ENCODE measurements at regions not wholly inside any gene's neighbourhood (a gene's known extent, or its start where the extent isn't known, plus 50 kb on each side); places are given as distances from the start of the nearest gene placed in this dataset.
"Not testable (repeated sequence)": the region's sequence is repeated elsewhere in the genome, so short reads cannot be mapped to it uniquely, and the experiment has no call there.

DNA sequence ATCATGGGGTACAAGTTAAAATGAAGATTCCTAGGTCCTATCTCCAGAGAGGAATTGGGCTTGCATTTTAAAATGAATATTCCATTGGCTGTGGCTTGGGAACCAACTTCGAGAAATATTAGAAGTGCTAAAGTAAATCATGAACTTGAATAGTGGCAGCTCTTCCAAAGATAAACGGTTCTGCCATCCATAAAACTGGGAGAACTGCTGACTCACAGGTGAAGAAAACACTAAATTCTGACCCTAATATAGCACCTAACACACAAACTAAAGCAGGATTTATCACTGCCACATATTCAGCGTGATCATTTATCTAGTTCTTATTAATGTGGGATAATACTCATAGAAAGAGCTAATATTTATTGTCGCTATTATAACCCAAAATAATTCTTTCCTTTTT, 508.1 kb upstream of the ID4 start:
- no peak for DNase-seq (ENCODE audit: low spot score)

DNA sequence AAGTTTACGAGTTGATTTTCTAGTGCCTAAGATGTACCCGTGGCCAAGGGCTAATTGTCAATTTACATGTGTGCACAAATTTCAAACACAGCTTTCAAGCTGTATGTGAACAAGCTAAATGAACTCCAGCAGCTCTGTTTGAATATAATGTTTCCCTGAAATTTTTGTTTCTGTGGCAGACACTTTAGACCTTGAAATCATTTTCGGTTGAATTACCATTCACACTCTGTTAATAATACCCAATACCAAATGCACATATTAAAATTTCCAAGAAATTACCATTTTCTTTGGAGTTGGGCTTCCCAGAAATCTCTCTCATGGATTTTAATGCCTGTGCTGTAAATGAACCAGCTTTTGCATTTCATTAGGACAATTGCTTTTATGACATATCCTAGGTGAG, 506.1 kb upstream of the ID4 start:
- no peak for DNase-seq (ENCODE audit: low spot score)

DNA sequence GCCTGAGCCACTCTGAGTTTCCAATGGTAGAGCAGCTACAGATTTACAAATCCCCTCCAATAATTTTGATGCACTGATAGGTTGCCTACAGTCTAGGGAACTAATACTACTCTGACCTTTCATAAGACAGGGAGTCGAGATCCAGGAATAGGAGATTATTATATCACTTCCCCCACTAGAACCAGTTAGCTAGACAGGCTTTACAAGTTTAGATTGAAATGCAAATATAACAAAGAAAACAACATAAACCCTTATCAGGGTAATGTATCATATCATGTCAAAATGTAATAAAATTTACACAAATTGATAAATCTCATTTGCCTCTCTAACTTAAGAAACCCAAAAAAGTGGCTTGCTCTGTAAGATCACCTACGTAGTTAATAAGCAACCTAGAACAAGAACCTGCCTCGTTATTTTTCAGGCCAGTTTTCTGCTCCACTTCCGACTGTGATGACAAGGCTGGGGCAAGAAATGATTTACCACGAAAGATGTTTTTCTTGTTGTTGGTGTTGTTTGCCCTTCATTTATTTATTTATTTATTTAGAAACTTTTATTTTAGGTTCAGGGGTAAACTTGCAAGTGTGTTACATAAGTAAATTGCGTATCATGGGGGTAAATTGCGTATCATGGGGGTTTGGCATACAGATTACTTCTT, 504.2 kb upstream of the ID4 start:
- DNase-seq (ENCODE audit: low spot score): no peak

DNA sequence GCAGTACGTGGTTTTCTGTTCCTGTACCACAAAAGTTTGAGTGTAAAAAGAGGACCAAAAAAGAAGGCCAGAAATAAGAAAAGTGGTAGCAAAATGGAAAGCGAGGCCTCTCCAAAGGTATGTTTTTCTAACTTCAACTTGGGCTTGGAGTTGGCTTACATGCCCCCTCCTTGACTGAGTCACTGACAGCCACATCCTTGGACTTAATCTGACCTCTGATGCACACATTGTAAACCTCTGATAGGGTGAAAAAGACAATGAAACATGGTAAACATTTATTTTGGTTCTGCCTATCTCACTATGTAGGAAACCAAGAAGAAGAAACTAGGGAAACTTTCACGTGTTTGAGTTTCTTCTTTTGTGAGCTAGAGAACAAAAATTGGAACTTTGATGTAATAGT, 503.2 kb upstream of the ID4 start:
- no peak for DNase-seq (ENCODE audit: low spot score)

DNA sequence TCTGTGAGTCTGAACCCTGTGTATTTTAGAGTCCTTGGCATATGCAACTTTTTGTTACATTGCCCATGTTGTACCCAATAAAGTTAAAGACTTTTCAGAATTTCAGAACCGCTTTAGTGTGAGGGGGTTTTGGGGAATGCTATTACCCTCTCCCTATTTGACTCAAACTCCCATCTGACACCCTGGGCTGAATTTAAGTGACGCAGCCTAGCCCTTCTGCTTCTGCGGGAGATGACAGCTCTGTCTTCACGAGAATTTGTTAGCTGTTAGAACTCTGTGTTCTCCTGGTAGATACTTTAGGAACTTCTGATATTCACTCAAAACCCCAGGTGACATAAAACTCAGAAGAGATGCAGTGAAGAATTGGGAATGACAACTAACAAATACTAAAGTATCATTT, 500.6 kb upstream of the ID4 start:
- DNase-seq (ENCODE audit: low spot score): no peak

DNA sequence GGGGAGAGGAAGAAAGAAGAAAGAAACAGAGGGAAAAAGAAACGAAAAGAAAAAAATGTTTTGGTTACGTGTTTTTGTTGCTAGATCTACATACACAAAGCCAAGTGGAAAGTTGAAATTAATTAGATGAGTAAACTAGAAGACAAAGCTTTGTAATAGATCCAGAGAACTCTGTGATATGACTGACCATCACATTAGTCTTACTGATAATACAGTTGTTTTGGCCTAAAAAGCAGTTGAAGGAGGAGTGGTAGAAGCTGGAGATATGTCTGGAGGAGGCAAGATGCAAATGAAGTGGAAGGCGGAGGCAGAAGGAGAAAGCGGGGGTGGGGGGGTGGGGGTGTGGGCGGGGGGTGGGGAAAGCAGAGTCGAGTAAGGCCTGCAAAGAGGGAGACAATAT, 500.1 kb upstream of the ID4 start:
- DNase-seq (ENCODE audit: low spot score): no peak

DNA sequence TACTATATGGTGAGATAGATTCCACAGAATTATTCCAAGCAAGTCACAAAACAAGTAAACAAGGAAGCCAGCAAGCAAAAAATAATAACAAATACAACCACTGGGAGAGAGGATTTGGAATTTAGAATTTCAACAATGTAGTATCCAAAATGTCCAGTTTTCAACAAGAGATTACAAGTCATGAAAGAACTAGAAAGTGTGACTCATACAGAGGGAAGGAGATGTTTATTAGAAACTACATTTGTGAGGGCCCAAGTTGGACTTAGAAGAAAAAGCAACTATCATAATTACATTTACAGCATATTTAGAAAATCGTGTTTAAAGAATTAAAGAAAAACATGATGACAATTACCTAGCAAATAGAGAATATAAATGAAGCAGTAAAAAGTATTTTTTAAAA, 494.6 kb upstream of the ID4 start:
- DNase-seq (ENCODE audit: low spot score): no peak

DNA sequence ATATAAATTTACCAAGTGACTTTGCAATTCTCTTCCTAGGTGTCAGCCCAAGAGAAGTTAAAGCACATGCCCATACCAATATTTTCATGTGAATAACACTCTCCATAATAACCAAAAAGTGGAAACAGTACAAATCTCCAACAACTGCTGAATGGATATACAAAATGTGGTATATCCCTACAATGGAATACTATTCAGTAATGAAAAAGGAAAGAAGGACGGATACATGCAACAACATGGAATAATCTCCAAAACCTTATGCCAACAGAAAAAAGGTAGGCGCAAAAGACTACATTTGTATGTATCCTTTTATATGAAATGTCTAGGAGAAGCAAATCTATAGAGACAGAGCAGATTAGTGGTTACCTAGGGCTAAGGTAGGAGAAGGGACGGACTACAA, 487.7 kb upstream of the ID4 start:
- DNase-seq (ENCODE audit: low spot score): no peak

DNA sequence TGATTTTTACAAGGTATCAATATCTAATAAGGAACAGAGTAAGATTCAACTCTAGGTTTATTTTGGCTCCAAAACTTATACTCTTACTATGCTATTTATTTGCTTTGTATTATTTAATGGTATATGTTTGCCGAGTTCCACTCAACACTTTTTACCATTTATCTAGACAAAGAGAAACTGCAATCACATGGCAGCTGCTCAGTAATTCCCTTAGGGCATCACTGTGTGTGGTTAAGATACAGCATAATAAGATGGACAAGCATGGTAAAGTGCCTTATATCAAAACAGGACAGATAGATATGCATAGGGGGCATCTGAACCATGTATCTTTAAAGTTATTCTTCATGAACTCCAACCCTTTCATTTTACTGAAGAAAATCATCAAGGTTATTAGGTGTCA, 483.0 kb upstream of the ID4 start:
- DNase-seq (ENCODE audit: low spot score): no peak

DNA sequence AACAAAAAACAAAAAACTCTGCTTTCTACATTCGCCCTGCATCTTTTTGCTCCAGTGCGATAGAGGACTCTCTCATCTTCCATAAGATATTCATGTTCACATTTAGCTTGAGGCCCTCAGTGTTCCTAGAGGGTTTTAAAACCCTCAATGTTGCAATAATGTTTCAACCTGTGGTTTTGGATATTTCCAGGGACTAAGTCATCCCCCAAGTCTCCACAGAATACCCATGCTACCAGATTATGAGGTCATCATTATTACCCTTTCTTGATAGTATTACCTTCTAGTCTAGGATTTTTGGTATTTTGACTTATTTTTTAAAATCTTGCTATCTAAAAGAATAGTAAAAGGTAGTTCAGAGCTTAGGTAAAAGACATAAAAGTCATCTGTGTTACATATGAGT, 480.5 kb upstream of the ID4 start:
- no peak for DNase-seq (ENCODE audit: low spot score)

DNA sequence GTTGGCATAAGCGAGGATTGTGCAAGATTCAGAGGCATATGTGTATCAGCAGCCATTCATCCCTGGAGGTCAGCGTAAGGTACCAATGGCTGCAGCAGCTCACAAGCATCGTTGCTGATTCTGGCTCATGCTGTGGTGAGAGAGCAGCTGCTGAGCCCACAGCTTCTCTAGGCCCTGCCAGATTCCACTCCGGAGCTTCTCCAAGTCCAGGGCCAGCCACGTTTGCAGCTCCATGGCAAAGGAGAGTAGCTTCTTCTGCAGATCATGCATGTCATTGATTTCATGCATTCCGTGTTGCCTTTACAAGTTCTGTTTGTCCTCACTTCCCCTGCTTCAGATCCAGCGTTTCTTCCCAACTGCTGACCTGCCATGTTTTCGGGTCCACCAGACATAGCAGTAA, 474.8 kb upstream of the ID4 start:
- DNase-seq (ENCODE audit: low spot score): no peak

DNA sequence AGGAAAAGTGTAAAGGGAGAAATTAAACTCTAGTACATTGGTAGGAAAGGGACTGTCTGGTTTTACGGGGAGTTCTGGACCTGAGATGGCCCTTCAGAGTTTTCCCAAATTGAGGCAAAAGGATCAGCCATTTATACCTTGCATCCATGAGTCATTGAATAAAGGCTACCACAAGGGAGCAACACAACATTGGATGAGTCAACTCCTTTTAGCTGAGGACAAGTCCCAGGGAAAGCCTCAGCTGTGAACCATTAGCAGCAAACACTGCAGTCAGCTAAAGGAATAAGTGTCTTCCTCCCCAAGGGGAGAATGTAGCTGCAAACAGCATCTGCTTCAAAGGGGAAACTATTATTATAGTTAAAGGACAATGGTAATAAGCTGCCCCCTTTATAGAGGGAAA, 468.7 kb upstream of the ID4 start:
- no peak for DNase-seq (ENCODE audit: low spot score)

DNA sequence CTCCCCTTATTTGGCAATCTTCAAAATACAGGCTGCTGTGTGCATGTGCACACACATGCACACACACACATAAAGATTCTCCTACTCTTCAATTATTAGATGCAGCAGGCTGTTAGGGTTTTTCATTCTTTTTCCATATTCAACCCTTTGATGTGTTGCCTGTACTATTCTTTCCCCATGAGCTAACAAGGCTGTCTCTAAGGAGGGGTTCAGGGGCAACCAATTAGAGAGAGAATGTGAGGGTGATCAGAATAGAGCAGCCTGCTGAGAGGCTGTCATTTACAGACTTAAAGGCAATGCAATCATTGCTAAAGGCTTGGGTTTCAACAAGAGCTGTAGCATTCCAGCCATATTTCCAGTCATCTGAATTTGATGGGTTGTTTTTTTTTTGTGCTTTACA, 467.4 kb upstream of the ID4 start:
- no peak for DNase-seq (ENCODE audit: low spot score)

DNA sequence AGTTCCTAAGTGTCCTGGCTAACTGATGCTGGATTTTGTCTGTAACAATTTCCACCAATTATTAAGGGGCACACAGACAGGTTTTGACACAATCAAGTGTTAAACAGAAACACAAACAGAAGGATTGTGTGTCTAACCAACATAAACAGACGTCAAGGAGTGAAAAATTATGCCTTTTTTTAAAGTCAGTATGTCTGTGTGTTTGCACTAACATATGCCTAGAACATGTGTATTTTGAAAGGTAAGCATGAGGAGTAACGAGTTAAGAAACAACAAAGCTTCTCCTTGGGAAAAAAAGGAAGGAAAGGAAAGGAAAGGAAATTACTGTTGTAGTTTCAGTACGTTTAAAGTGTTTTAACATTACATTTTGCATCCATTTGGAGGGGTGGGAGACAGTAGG, 466.3 kb upstream of the ID4 start:
- no peak for DNase-seq (ENCODE audit: low spot score)

DNA sequence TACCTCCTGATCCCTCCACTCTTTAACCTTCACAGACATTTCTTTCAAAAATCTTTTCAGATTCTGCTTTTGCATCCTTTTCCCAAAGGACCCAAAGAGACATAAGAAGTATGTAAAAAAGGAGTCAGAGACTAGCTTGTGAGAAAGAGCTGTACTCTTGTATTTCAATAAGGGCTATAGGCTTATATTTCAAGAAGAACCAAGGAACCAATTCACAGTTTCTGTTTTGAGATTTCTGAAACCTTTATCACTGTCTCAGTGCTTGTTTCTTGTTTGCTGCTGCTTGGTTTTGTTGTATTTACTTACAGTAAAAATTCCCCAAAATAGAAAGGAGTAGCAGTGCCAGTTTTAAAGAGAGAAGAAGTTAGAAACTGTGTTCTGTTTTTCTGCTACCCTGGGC, 461.6 kb upstream of the ID4 start:
- no peak for DNase-seq (ENCODE audit: low spot score)

DNA sequence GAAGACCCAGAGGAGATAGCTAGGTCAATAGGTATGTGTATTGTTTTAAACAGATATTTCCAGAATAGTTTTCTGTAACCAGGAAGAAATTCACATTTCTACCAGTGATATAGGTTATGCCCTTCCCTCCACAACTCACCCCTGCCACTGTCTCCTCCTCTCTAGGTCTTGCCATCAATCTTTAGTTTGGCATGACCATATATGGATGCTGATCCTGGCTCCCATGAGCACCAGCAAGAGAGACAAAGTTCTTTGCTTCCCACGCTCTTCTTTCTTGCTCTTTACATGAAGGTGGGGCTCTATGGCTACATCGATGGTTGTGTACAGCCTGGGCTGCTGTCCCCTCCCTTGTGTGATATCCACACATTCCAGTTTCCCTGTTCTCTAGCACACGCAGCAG, 459.4 kb upstream of the ID4 start:
- DNase-seq (ENCODE audit: low spot score): no peak

DNA sequence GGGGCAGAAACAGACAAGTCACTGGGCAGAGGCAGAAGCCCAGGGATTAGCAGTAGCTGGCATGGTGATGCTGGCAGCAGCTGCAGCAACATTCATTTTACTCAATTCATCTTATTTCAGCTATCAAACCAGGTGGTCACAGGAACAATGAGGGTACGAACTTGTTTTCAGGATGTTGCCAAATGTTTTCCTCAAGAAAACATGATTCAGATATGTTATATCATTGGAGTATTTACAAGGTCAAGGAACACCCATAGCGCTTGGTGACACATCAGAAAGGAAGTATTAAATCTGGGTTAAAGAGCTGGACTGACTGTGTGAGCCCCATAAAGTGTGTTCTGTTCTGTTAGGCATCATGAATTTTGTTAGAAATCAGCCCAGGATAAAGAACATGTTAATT, 456.9 kb upstream of the ID4 start:
- no peak for DNase-seq (ENCODE audit: low spot score)

DNA sequence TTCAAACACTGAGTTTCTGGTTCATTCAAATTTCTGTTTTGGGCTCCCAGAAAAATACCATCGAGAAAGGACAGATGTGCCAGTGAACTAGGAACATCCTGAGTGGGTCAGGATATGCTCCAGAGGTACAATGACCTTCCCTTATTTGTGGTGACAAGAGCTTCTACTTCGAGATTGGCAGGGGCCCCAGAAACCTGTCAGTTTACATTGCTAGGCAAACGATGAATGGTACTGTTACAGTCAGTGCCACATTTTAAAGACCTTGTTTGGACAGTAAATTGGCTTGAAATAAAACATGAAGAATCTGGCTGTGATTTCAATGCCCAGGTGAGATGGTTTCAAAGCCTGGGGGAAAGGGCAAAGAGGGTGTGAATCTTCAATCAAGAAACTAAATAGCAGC, 454.5 kb upstream of the ID4 start:
- DNase-seq (ENCODE audit: low spot score): no peak

DNA sequence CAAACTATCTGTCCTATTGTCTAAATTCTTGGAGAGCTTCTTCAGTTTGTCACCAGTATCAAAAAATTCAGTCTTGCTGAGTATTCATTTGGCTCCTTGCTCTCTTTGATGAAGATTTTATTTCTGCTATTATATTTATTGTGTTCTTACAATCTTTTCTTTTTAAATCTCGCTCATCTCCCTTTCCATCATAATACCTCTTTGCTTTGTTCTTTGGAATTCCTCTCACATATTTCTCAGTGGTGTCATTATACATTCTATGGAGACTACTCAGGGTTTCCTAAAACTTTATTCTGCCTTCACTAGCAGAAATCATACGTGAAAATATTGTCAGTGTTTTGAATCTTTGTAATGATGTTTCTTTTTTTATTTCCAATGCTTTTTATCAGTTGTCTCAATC, 445.2 kb upstream of the ID4 start:
- no peak for DNase-seq (ENCODE audit: low spot score)

DNA sequence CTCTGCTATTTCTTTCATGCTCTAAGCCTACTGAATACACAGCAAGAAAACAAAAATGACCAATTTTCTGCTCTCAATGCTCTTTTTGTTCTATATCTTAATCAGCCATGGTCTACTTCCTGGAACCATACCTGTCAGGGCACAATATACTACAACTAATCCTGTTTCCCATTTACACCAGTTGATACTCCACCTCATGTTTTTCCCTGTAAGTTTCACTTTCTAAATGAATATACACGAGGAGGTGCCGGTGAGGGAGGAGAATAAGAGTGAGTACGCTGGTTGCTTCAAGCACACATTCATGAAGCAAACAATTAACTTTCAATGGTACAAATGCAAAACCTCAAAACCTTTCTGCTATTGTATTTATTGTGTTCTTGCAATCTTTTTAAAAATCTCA, 443.1 kb upstream of the ID4 start:
- no peak for DNase-seq (ENCODE audit: low spot score)

DNA sequence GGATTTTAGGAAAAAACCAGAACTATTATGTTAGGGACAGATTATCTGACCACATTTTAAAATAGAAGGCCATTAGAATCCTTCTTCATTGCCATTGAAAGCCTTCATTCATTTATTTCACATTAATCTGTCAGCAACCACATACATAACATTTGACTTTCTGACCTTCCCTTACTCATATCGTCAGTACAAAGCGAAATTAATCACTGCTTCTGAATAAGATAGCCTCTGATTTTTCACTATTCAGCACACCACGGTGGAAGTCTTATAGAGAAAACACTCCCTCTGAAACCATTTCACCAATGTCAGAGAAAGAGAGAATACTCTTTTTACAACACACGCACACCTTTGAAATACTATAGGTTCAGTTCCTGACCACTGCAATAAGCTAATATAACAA, 442.5 kb upstream of the ID4 start:
- DNase-seq (ENCODE audit: low spot score): no peak

DNA sequence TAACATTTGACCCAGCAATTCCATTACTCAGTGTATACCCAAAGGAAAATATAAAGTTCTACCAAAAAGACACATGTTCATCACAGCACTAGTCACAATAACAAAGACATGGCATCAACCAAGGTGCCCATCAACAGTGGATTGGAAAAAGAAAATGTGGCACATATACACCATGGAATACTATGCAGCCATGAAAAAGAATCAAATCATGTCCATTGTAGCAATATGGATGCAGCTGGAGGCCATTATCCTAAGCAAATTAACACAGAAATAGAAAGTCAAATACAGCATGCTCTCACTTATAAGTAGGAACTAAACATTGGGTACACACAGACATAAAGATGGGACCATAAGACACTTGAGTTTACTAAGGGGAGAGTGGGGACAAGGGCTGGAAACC, 441.9 kb upstream of the ID4 start:
- DNase-seq (ENCODE audit: low spot score): no peak

DNA sequence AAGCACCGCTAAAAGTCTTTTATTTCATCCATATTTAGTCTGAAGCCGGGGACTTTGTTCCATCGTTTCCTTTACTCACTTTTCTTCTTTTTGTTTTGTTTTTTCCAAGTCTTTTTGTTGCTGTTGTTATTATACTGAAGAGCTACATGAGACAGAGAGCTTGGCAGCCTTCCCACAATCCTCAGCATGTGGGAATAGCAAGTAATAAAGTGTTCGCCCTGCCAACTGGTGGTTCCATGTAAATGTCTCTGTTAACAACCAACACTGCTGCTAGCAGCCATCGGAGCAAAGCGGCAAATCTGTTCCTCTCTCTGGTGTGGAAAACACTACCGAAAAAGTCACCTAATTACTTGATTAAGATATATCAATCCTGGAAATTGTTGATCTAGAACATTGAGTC, 437.8 kb upstream of the ID4 start:
- no peak for DNase-seq (ENCODE audit: low spot score)

DNA sequence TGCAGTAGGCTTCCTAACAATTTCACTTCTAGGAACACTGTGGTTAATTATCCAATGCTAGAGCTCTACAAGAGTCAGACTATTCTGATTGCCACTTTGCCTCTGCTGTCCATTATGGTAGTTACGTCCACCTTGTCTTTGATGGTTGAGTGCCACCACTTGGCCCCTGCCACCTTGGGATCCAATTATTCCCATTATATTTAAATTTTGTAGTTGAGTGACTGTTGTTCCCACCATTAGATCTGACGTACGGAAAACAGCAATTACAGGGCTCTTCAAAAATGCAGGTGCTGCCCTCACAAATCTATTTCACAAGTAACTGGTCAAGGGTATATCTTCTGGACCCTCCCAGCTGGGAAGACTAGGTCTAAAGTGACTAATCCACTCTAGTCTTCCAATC, 432.3 kb upstream of the ID4 start:
- DNase-seq (ENCODE audit: low spot score): not testable (repeated sequence)

DNA sequence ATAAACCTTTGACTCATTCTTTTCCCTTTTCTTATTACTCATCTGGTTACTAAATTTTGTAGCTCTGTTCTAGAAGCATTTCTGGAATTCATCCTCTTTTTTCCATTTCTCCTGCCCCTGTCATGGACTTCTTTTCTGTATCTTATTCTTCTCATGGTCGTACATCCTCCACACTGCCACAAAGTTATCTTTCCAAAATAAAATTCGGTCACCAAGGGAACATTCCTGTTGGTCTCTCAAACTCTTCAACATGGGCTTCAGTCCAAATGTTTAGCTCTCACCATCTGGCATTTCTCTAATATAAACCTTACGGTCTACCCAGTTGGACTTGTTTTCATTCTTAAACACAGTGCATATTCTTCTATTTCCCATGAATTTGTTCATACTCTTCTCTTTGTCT, 428.8 kb upstream of the ID4 start:
- no peak for DNase-seq (ENCODE audit: low spot score)

Data from AG08396 (cell line).